GM03348 (cell line): ENCODE measurements at regions not wholly inside any gene's neighbourhood (a gene's known extent, or its start where the extent isn't known, plus 50 kb on each side); places are given as distances from the start of the nearest gene placed in this dataset.
A peak's percentile ranks its signal among the peaks of the same experiment; 100 is the strongest.
"Not testable (repeated sequence)": the region's sequence is repeated elsewhere in the genome, so short reads cannot be mapped to it uniquely, and the experiment has no call there.

Experiments
- DNase-seq: peaks from one replicate; pipeline ENCODE4 v3.0.0; 2012; ENCODE audit warnings: low spot score

GRCh38 chr14:61602003-61602732 is 93.1 kb upstream of the HIF1A start:
- DNase-seq = no peak

- no peak for DNase-seq
Observed at GRCh38 chr14:61602733-61603077, 92.6 kb upstream of the HIF1A start.

GRCh38 chr14:61603736-61604135 is 91.6 kb upstream of the HIF1A start:
- DNase-seq = no peak

GRCh38 chr14:61607570-61608244 is 87.6 kb upstream of the HIF1A start:
- no peak for DNase-seq

- DNase-seq = peak; percentile 27
Observed at GRCh38 chr14:61608245-61609165, 86.8 kb upstream of the HIF1A start.

GRCh38 chr14:61609191-61609843 is 86.0 kb upstream of the HIF1A start:
- peak; percentile 63 for DNase-seq

GRCh38 chr14:61609884-61610283 is 85.4 kb upstream of the HIF1A start:
- DNase-seq = no peak

- no peak for DNase-seq
Observed at GRCh38 chr14:61610900-61611299, 84.4 kb upstream of the HIF1A start.

GRCh38 chr14:61611880-61612630 is 83.3 kb upstream of the HIF1A start:
- DNase-seq = no peak

GRCh38 chr14:61613006-61613405 is 82.3 kb upstream of the HIF1A start:
- DNase-seq = not testable (repeated sequence)

- DNase-seq = no peak
Observed at GRCh38 chr14:61614693-61615092, 80.6 kb upstream of the HIF1A start.

GRCh38 chr14:61615743-61616523 is 79.4 kb upstream of the HIF1A start:
- peak; percentile 18 for DNase-seq

GRCh38 chr14:61616524-61617185 is 78.7 kb upstream of the HIF1A start:
- DNase-seq = peak; percentile 64

- DNase-seq = no peak
Observed at GRCh38 chr14:61618448-61618847, 76.9 kb upstream of the HIF1A start.

GRCh38 chr14:61619494-61619893 is 75.8 kb upstream of the HIF1A start:
- no peak for DNase-seq

GRCh38 chr14:61620130-61620946 is 75.0 kb upstream of the HIF1A start:
- peak; percentile 81 for DNase-seq

GRCh38 chr14:61621444-61621843 is 73.9 kb upstream of the HIF1A start:
- DNase-seq = no peak

GRCh38 chr14:61622051-61622450 is 73.3 kb upstream of the HIF1A start:
- no peak for DNase-seq

GRCh38 chr14:61623927-61624326 is 71.4 kb upstream of the HIF1A start:
- DNase-seq = no peak
